ENCODE measurements at regions not wholly inside any gene's neighbourhood (a gene's known extent, or its start where the extent isn't known, plus 50 kb on each side); places are given as distances from the start of the nearest gene placed in this dataset.

- no peak for DNase-seq
- no peaks in the 10 kb centered on the region for H3K36me3 ChIP-seq
- intact Hi-C loops (cut with DNase I; ENCODE audit: low total_unique reads), result no loop called here
- TF ChIP-seq, protein P1, sequence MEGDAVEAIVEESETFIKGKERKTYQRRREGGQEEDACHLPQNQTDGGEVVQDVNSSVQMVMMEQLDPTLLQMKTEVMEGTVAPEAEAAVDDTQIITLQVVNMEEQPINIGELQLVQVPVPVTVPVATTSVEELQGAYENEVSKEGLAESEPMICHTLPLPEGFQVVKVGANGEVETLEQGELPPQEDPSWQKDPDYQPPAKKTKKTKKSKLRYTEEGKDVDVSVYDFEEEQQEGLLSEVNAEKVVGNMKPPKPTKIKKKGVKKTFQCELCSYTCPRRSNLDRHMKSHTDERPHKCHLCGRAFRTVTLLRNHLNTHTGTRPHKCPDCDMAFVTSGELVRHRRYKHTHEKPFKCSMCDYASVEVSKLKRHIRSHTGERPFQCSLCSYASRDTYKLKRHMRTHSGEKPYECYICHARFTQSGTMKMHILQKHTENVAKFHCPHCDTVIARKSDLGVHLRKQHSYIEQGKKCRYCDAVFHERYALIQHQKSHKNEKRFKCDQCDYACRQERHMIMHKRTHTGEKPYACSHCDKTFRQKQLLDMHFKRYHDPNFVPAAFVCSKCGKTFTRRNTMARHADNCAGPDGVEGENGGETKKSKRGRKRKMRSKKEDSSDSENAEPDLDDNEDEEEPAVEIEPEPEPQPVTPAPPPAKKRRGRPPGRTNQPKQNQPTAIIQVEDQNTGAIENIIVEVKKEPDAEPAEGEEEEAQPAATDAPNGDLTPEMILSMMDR (IDR thresholded peaks at IDR 0.05), result no peak
- H3K27me3 ChIP-seq, result no peaks in the 10 kb centered on the region
- no peak overlapping the region for H3K27ac ChIP-seq
- no peaks in the 10 kb centered on the region for H3K9me3 ChIP-seq
- no peaks in the 10 kb centered on the region for H3K4me1 ChIP-seq
- no peak overlapping the region for H3K4me3 ChIP-seq
These were observed 208.0 kb downstream of the TDRD15 start for GRCh38 chr2:21331625-21332370.

- Histone ChIP-seq H3K4me1 (no peaks in the 10 kb centered on the region), H3K27me3 (no peaks in the 10 kb centered on the region), H3K4me3 (no peak overlapping the region), H3K27ac (no peak overlapping the region), H3K9me3 (no peaks in the 10 kb centered on the region), H3K36me3 (no peaks in the 10 kb centered on the region)
- intact Hi-C loops (cut with DNase I; ENCODE audit: low total_unique reads), result no loop called here
- TF ChIP-seq, protein P1 (IDR thresholded peaks at IDR 0.05), result no peak
- DNase-seq, result no peak
These were observed 209.3 kb downstream of the TDRD15 start for GRCh38 chr2:21332993-21333625.

DNA sequence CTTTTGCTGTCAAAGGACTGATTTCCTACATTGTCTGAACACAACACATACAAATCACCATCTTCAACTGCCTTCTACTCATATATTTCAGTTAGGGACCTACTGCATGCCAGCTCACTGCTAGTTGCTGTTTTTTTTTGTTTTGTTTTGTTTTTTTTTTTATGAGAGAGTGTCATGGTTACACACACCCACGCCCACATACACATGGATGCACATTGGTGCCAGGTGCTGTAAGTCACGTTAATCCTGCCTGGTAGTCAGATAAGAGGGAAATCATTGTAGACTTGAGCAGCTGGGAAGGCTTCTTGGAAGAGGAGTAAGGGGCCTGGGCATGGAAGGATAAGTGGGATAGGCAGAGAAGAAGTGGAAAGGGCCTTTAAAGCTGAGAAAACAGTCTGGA lies 209.9 kb downstream of the TDRD15 start:
- no peak overlapping the region for H3K4me3 ChIP-seq
- TF ChIP-seq, protein P1 (IDR thresholded peaks at IDR 0.05), result no peak

DNA sequence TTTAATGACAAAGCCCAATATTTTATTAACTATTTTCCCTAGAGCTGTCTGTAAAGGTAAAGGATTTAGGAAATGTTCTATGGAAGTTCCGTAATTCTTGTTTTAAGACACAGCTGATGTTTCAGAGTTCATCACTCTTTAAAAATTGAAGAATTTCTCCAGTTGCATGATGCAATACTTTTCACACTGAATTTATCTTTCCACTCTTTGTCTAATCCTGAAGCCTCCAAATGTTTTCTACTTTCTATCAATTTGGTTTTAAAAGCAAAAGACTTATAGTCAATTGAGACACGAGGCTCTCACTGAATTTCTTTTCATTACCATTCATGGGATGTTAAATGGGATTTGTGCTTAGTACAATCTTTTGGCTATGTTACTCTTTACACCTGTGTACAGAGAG lies 223.2 kb downstream of the TDRD15 start:
- no peaks in the 10 kb centered on the region for H3K4me1 ChIP-seq
- no peak overlapping the region for H3K4me3 ChIP-seq
- intact Hi-C loops (cut with DNase I; ENCODE audit: low total_unique reads), result no loop called here
- no peaks in the 10 kb centered on the region for H3K36me3 ChIP-seq
- DNase-seq, result no peak
- H3K9me3 ChIP-seq, result no peaks in the 10 kb centered on the region
- TF ChIP-seq, protein P1 (IDR thresholded peaks at IDR 0.05), result no peak
- H3K27me3 ChIP-seq, result no peaks in the 10 kb centered on the region
- no peak overlapping the region for H3K27ac ChIP-seq

More for the DNA sequence above, 209.9 kb downstream of the TDRD15 start:
- DNase-seq, result no peak
- intact Hi-C loops (cut with DNase I; ENCODE audit: low total_unique reads), result no loop called here
- Histone ChIP-seq H3K9me3 (no peaks in the 10 kb centered on the region), H3K4me1 (no peaks in the 10 kb centered on the region), H3K27me3 (no peaks in the 10 kb centered on the region), H3K27ac (no peak overlapping the region), H3K36me3 (no peaks in the 10 kb centered on the region)

- DNase-seq, result no peak
- no peak overlapping the region for H3K27ac ChIP-seq
- no peaks in the 10 kb centered on the region for H3K27me3 ChIP-seq
- intact Hi-C loops (cut with DNase I; ENCODE audit: low total_unique reads), result no loop called here
- H3K4me3 ChIP-seq, result no peak overlapping the region
- H3K4me1 ChIP-seq, result no peaks in the 10 kb centered on the region
- H3K9me3 ChIP-seq, result no peaks in the 10 kb centered on the region
- TF ChIP-seq, protein P1 (IDR thresholded peaks at IDR 0.05), result no peak
- no peaks in the 10 kb centered on the region for H3K36me3 ChIP-seq
These were observed 230.3 kb downstream of the TDRD15 start for GRCh38 chr2:21353879-21354679.
